ENCODE measurements at regions not wholly inside any gene's neighbourhood (a gene's known extent, or its start where the extent isn't known, plus 50 kb on each side); places are given as distances from the start of the nearest gene placed in this dataset.

DNA sequence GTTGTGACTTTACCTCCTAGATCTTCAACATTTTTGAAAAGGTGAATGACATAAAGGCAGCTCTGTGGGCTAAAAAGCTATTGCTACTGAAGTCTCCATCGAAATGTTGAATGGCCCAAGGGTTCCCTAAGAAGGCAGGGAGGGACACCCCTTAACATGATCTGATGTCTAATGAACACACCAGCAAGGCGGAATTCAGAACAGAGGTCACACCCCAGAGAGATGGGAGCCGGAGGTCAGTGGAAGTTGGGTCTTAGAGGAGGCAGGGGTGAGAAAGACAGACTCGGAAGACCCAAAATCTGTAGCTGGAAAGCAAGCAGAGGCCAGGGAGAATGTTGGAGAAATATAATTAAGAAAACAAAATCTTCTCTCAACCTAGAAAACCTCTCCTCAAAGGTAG, 79.0 kb downstream of the TRIM29 start:
- H3K4me3 ChIP-seq (replicated peaks in 1 of 3; ENCODE audit: insufficient read depth in 1 of 3, low read depth in 2 of 3, low read length in 3 of 3): no peak overlapping the region
- WGBS (ENCODE audit: low lambda C conversion rate): 3% methylated on average over 4 of the region's 4 CpGs
- H2AFZ ChIP-seq (ENCODE audit: low read length): no peak overlapping the region
- no peak for DNase-seq (ENCODE audit: low spot score)
- TF ChIP-seq NFE2 (CRISPR knock-in tag; IDR thresholded peaks at IDR 0.05): no peak
- TF ChIP-seq, protein P1, sequence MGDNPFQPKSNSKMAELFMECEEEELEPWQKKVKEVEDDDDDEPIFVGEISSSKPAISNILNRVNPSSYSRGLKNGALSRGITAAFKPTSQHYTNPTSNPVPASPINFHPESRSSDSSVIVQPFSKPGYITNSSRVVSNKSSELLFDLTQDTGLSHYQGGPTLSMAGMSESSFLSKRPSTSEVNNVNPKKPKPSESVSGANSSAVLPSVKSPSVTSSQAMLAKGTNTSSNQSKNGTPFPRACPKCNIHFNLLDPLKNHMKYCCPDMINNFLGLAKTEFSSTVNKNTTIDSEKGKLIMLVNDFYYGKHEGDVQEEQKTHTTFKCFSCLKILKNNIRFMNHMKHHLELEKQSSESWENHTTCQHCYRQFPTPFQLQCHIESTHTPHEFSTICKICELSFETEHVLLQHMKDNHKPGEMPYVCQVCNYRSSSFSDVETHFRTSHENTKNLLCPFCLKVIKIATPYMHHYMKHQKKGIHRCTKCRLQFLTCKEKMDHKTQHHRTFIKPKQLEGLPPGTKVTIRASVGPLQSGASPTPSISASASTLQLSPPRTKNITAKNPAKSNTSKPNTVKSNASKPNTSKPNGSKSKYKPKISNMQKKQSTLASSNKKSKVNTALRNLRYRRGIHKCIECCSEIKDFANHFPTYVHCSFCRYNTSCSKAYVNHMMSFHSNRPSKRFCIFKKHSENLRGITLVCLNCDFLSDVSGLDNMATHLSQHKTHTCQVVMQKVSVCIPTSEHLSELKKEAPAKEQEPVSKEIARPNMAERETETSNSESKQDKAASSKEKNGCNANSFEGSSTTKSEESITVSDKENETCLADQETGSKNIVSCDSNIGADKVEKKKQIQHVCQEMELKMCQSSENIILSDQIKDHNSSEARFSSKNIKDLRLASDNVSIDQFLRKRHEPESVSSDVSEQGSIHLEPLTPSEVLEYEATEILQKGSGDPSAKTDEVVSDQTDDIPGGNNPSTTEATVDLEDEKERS (CRISPR knock-in tag; IDR thresholded peaks at IDR 0.05): no peak
- no peak for TF ChIP-seq PCBP2 (optimal IDR thresholded peaks at IDR 0.05; ENCODE audit: low read depth, low read length, poor library complexity, severe bottlenecking)
- TF ChIP-seq ZFP37 (CRISPR knock-in tag; IDR thresholded peaks at IDR 0.05; ENCODE audit: borderline replicate concordance): no peak
- TF ChIP-seq ZNF30 (CRISPR knock-in tag; IDR thresholded peaks at IDR 0.05): no peak
- no peak overlapping the region for H3K9ac ChIP-seq (ENCODE audit: insufficient read depth, low read depth, low read length)
- intact Hi-C loops (cut with micrococcal nuclease; ENCODE audit: unreplicated experiment) (no loop called here), in situ Hi-C loops (cut with HindIII; ENCODE audit: extremely low pct_ligation_motif_present, low pct_unique_long_range_greater_than_20kb) (no loop called here)
- peaks cover 11 to 55% of the 10 kb centered on the region in 2 experiments; a peak in 3 of 5 replicates for H3K27me3 ChIP-seq (ENCODE audit: control insufficient read depth in 1 of 2, insufficient read depth in 2 of 2, low read length in 2 of 2)
- H3K9me3 ChIP-seq (ENCODE audit: low read length): no peaks in the 10 kb centered on the region
- BruUV-seq (replicated peaks): no TSS peak
- H3K4me1 ChIP-seq (ENCODE audit: insufficient read depth, low read length): no peaks in the 10 kb centered on the region
- no peak overlapping the region for H3K4me2 ChIP-seq (ENCODE audit: low read depth, low read length)
- no peaks in the 10 kb centered on the region for H3K36me3 ChIP-seq (replicated peaks in 1 of 2; ENCODE audit: control insufficient read depth in 1 of 2, insufficient read depth in 2 of 2, low read length in 2 of 2)
- no peak overlapping the region for H3K27ac ChIP-seq (ENCODE audit: extremely low read length, insufficient read depth, low read length)
- H4K20me1 ChIP-seq (ENCODE audit: insufficient read depth, low read length): no peaks in the 10 kb centered on the region
- ChIA-PET POLR2A (no interaction called here), CTCF (ENCODE audit: low intra/inter-chr PET ratio, low total read pairs) (no interaction called here)
- no peak for ATAC-seq
- no peak for FAIRE-seq
- H3K79me2 ChIP-seq (ENCODE audit: insufficient read depth, low read length): no peaks in the 10 kb centered on the region

Measured in HepG2 (cell line).